HG03571 (cell line): ENCODE measurements at regions not wholly inside any gene's neighbourhood (a gene's known extent, or its start where the extent isn't known, plus 50 kb on each side); places are given as distances from the start of the nearest gene placed in this dataset.
"Not testable (repeated sequence)": the region's sequence is repeated elsewhere in the genome, so short reads cannot be mapped to it uniquely, and the experiment has no call there.

ENCODE experiments used
- ATAC-seq: cut with Tn5 transposase; IDR thresholded peaks from one replicate; pipeline ENCODE4 v1.9.1; 2021; ENCODE audit not compliant: unreplicated experiment

DNA sequence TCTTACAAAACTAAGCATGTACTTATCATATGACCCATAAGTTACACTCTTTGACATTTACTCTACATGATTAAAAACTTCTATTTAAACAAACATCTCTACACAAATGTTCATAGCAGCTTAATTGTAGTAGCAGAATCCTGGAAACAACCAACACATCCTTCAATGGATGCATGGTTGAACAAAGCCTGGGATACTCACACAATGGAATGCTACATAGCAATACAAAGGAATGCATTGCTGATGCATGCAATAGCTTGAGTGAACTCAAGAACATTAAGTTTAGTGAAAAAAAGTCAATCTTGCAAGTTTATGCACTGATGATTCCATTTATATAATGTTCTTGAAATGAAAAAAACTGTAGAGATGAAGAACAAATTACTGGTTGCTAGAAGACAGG is 686.9 kb downstream of the LRRIQ3 start:
- no peak for ATAC-seq

DNA sequence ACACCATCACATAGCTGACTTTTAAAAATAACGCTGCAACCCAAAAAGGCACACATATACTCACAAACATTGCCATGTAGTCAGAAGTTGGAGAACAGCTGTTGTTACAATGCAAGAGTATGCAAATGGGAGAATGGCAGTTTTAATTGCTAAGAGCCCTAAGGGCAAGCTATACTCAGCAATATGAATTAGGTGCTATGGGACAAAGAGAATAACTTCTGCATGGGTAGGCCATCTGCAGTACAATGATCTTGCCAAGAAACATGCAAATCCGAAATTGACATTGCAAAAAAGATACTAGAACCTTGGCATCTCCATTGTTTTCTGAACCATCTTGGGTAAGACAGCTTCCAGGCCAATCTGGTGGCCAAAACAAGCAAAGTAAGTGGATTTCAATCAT is 697.8 kb downstream of the LRRIQ3 start:
- no peak for ATAC-seq

DNA sequence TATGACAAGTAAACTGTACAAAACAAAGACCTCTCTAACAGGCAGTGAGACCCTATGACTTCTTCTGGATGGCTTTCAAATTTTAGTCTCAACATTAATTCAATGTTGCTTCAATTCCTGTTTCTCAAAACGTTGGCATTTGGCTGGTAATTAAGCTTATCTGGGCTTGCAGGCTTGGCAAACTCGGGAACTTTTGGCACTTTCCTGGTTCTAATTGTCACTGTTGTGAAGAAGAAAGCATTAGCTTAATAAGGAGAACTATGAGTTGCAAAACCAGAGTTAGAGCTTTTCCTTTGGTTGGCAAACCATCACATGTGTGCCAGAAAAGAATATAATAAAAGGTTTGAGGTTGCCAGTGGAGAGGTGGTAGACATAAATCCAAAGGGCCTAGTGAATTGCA is 698.3 kb downstream of the LRRIQ3 start:
- no peak for ATAC-seq

DNA sequence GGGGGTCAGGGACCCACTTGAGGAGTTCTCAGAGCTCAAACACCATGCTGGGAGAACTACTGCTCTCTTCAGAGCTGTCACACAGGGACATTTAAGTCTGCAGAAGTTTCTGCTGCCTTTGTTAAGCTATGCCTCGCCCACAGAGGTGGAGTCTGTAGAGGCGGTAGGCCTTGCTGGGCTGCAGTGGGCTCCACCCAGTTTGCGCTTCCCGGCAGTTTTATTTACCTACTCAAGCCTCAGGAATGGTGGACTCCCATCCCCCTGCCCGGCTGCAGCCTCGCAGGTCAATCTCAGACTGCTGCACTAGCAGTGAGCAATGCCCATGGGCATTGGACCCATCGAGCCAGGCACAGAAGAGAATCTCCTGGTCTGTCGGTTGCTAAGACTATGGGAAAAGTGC is 706.4 kb downstream of the LRRIQ3 start:
- no peak for ATAC-seq

DNA sequence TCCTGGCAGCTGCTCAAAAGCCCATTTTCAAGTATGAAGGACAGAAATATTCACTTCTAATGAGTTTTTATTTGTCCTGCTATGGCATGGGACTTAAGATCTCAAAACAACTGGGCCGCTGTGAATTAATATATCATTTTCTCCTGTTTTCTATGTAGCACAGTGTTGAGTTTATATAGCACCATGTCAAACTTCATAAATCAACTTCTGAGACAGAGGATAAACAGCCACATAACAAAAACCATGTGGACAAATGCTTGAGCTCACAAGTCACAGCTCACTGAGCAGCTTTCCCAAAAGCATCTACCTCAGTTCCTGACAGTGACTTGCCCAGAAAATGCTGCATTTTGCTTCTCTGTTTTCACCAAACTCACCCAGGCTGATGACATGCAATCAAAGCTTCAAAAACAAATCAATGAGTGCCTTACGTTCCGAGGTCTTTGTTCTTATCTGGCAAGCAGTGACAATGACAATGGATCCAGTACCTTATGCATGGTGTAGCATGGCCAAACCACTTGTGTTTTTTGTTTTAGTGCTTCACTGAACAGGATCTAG is 722.6 kb downstream of the LRRIQ3 start:
- ATAC-seq = no peak

DNA sequence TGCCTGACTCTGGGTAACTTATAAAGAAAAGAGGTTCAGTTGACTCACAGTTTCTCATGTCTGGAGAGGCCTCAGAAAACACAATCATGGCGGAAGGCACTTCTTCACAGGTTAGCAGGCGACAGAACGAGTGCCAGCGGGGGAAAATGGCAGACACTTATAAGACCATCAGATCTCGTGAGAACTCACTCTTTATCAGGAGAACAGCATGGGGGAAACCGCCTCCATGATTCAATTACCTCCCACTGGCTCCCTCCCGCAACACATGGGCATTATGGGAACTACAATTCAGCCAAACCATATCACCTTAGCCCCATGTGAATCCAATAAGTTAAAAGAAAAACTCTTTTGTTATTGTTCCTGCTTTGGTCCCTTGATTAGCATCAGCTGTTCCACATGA is 725.2 kb downstream of the LRRIQ3 start:
- no peak for ATAC-seq

DNA sequence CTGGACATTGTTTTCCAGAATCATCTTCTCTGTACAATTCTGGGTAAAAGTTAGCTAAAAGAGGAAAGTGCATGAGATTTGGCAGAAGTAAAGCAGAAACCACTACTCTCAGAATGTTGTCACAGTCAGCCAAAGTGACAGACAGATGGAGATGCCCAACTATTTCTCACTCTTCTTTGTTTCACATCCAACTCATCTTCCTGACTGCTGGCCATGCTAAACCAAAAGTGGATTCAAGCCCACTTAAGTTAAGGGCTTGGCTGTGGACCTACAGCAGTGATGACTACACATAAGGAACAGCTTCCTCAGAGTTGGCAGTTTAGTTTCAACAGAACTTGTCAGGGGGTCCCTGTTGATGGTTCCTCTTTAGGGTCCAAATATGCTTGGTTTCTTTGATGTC is 730.2 kb downstream of the LRRIQ3 start:
- ATAC-seq = no peak

DNA sequence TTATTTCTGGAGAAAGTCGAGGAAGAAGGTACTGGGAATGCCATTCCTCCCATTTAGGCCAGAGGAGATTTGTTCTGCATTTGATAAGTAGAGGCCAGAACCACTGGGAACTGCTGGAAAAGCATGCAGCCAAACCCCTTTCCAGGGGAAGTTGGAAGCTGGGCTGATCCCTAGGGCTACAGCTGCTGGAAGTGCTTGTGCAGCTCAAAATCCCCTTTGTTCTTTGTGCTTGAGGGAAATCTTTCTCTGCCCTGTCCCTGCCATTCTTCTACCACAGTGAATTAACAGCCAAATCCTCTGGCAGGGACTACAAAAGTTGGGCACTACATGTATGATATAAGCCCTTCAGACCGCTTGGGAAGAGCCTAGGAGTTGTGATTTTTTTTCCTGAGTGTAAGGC is 734.1 kb downstream of the LRRIQ3 start:
- no peak for ATAC-seq

DNA sequence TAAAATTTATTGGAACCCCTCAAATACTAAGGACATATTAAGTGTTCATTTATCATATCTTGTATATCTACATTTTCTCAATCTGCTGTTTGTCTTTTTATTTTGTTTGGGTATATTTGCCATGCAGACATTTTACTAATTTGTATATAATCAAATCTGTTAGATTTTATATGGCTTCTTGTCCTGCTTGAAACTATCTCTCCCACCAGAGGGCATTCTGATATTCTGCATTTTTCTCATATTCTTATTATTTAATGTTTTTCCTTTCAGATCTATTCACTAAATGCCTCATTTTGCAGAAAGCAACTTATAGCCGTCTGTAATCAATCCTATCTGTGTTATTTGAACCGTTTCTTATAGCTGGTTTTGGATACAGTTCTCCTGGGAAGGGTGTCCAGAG is 745.5 kb downstream of the LRRIQ3 start:
- no peak for ATAC-seq

DNA sequence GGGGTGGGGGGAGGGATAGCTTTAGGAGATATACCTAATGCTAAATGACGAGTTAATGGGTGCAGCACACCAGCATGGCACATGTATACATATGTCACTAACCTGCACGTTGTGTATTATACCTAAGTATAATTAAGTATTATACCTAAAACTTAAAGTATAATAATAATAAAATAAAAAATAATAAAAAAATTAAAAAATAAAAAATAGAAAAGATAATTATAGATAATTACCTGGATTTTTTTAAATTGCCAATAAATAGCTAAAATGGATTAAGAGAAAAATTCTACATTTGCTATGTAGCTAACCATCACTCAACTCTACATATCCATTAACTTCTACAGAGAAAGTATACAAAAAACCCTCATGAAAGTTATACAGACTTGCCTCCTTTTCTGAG is 747.3 kb downstream of the LRRIQ3 start:
- not testable (repeated sequence) for ATAC-seq

DNA sequence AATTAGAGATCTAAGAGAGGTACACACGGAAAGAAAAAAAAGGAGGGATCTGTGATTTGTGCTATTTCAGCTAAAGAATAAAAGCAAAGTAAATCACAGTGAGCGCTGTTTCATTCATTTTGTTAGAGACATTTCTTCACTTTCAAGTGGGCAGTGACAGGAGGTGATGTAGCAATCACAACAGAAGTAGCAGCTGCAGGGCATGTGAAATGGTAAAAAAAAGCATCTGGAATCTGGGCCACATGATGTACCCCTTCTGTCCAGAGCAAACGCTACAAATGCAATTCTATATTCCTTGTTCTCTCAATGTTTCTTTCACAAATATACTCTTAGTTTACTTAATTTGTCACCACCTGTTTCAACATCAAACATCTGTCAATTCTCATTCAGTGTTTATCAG is 786.5 kb downstream of the LRRIQ3 start:
- no peak for ATAC-seq

DNA sequence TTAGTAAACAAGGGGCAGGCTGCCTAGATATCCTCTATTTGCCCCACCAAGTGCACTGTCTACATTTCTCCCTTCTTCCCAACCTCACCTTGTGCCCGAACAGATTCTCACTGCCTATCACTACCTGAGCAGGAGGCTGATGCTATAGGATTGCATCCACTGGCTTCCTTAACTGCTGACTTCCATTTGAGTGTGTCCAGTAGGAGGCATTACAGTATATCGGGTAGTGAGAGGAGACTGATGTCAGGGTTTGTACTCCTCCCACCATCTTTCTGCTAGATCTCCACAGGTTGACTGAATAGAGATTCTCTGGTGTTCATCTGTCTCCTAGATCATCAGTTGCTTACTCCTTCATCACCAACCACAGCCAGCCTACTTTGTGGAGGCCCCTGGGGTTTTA is 796.3 kb downstream of the LRRIQ3 start:
- no peak for ATAC-seq

DNA sequence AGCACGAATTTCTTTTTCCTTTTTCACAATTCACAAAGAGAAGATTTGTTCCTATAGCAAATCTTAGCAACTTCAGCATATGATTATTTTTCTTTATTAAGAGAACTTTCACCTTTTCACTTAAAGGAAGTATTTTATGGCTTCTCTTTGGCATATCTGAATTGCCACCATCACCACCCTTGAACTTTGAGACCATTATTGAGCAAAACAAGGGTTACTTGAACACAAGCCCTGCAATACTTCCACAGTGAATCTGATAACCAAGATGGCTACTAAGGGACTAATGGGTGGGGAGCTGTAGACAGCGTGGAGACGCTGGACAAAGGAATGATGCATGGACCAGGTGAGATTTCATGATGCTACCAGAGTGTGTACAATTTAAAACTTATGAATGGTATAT is 815.0 kb downstream of the LRRIQ3 start:
- no peak for ATAC-seq

DNA sequence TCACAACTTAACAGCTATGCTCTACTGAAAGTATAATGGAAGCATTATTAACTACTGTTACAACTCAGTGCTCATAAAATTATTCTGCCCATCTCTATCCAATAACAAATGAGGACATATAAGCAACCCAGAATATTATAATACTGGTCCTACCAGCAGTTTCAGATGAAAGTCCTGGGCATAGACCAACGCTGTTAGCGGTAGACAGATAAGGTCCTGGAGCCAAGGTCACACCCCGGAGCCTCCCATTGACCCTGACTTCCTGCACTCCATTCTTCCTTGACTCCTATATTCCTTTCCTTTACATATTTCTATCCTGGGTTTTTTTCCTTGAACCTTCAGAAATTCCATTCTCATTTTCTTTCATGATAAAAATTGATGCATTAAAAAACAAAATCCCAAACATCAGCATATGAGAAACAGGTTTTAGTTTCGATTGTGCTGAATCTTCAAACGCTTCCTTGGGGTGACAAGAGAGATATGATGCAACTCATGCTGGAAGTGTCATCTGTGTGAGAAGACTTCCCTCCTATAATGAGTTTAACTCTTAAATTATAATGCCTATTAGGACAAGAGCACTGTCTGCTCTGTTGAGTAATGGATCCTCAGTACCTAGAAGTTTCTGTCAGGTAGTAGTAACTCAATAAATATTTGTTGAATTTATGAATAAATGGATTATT is 831.1 kb downstream of the LRRIQ3 start:
- no peak for ATAC-seq

DNA sequence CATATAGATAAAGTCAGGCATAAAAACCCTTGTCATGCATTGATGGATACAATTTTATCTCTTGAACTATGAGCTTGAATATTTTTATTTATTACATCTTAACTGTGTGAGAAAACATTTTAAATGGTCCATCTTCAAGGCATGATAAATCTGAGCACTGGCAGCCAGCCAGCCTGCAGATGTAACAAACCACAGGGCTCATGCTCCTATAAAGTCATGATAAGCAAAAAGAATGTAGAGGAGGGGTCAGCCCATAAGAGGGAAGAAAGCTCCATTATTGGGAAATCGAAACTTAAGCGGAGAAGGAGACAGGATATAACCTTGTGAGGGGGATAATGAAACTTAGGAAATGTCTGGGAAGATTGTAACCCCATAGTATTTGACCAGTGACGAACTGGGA is 839.0 kb downstream of the LRRIQ3 start:
- no peak for ATAC-seq

DNA sequence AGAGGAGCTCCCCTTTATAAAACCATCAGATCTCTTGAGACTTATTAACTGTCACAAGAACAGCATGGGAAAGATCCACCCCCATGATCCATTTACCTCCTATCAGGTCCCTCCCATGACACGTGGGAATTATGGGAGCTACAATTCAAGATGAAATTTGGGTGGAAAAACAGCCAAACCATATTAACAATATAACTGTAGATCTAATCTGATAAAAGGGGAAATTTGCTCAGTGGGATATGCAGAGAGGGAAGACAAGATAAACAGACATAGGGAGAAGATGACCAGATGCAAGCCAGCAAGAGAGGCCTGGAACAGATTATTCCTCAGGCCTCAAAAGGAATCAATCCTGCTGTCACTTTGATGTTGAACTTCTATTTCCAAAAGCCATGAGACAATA is 841.5 kb downstream of the LRRIQ3 start:
- ATAC-seq = no peak

DNA sequence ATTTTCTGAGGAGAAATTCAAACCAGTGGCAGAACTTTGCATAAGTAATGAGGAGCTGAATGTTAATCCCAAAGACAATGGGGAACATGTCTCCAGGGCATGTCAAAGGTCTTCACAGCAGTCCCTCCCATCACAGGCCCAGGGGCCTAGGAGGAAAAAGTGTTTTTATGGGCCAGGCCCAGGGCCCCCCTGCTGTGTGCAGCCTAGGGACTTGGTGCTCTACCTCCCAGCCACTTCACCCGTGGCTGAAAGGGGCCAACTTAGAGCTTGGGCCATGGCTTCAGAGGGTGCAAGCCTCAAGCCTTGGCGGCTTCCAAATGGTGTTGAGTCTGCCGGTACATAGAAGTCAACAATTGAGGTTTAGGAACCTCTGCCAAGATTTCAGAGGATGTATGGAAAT is 854.0 kb downstream of the LRRIQ3 start:
- ATAC-seq = no peak

DNA sequence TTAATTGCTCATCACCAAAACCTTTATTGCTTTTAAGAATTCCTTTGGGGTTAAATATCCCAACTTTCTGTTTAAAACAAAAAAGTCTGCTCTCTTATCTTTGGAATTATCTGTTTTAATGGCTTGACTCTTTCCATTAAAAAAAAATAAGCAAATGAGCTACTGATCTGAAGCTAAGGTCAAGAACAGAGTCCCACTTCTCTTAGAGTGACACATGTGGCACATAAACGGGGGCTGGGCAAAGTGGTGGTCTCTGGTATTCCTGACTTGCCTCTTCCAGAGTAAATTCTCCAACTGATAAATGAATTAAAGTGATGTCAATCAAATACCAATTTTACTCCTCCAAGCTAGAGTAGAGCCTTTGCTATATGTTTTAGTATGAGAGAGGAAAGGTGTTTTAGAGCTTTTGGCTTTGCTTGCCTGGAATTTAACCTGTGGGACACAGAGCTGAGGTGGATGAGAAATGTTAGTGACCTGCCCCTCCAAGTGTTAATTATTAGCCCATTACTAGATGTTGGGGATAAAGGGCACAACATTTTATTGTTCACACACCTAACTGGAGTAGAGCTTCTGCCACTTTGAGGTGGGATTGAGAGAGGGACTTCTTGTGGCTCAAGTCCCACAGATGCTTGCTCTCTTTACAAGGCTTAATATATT is 864.0 kb downstream of the LRRIQ3 start:
- ATAC-seq = no peak

DNA sequence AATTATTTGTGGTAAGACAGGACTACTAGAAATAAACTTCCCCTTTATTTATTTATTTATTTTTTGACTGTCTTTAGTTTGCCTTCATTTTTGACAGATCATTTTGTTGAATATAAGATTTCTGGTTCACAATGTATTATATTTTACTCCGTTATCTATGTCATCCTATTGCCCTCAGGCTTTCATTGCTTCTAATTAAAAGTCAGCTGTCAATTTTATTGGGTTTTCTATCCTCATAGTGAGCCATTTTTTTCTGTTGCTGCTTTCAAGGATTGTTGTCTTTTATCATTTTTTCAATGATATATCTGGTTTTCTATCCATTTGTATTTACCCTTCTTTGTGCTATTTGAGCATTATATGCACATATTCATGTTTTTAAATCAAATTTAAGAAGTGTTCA is 866.2 kb downstream of the LRRIQ3 start:
- no peak for ATAC-seq

DNA sequence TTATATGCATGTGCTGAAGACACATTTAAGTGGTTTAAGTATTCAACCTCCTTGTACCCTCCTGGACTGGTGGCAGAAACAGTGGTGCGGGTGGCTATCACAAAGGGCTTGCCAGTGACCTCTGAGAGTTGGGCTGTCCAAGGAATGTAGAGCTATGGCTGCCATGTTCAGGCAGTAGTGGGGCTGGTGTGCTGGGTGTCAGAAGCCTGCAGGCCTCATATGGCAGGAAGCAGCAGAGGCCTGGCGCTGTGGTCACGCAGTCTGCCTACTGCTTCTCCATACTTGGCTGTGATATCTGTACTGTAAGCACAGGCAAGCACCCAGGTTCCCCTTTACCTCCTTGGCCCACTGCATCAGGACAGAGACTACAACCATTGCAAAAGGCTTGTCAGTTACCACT is 870.0 kb downstream of the LRRIQ3 start:
- no peak for ATAC-seq

DNA sequence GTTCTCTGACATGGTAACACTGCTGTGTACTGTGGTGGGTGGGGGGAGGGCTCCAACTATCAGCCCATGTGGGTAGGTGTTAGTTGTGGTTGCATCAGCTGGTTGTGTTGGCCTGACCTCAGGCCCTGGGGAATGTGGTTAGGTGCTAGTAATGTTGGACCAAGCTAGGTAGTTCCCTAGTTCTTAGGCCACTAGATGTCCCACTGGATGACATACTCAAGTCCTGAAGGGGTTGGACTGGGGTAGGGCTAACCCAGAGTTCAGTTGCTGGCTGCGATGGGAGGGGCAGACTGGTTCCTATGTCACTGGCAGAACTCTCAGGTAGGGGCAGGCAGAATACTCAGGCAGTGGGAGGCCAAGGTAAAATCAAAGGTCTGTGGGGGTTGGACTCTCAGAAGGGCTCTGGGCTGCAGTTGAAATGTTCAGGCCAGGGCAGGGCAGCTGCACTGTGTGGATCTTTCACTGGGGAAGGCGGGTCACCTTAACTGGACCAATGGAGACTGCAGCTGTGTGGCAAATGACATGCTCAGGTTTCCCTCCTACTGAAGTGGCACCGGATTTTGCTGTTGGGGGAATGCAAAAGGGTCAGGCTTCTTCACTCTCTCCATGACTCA is 870.7 kb downstream of the LRRIQ3 start:
- no peak for ATAC-seq

DNA sequence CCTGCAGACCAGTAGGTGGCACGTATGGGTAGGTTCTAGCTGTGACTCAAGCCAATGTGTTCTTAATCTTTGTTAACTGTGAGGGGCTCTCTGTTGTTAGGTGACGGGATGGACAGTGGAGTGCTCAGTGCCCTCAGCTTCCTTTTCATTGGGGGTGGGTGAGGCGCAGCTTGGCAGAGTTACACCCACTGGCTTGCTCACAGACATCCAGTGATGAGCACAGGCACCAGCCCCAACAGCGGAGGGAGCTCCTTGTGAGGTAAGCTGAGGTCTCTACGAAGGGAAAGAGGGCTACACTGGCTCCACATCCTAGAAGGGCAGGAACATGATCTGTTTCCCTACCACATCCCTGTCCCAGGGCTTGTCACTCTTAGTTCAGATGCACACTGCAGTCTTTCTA is 871.3 kb downstream of the LRRIQ3 start:
- no peak for ATAC-seq
